ENCODE measurements at regions not wholly inside any gene's neighbourhood (a gene's known extent, or its start where the extent isn't known, plus 50 kb on each side); places are given as distances from the start of the nearest gene placed in this dataset.

GRCh38 chr10:90396721-90397120 is 461.1 kb downstream of the HTR7 start:
- Histone ChIP-seq H3K4me1 (replicated peaks in 1 of 2) (no peaks in the 10 kb centered on the region), H3K9me3 (replicated peaks in 1 of 3) (no peaks in the 10 kb centered on the region), H3K36me3 (replicated peaks in 1 of 2) (no peaks in the 10 kb centered on the region), H3K27me3 (no peaks in the 10 kb centered on the region), H3K4me3 (no peak overlapping the region), H3K27ac (no peak overlapping the region)
- intact Hi-C loops (cut with DNase I), result no loop called here
- no peak for DNase-seq
- TF ChIP-seq POLR2A (IDR thresholded peaks at IDR 0.05) (no peak), CTCF (IDR thresholded peaks at IDR 0.05) (no peak)

- no peaks in the 10 kb centered on the region for H3K9me3 ChIP-seq (replicated peaks in 1 of 3)
Measured at GRCh38 chr10:90398566-90398965, 459.3 kb downstream of the HTR7 start.

DNA sequence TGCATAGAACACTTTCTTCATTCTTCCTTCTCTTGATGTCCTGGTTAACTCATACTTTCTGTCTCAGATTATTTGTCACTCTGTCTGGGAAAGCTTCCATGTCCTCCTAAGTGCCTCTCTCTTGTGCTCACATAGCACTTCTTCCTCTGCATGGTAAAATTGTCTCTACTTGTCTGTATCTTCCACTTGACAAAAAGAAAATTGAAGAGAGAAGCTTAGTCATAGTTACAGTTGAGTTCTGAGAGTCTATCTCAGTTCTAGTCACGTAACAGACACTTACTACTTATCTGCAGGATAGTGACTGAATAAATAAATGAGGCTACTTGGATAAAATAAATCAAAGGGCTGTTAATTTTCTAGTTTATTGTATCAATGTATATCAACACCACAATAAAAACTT is 458.1 kb downstream of the HTR7 start:
- Histone ChIP-seq H3K27me3 (no peaks in the 10 kb centered on the region), H3K36me3 (replicated peaks in 1 of 2) (no peaks in the 10 kb centered on the region), H3K27ac (no peak overlapping the region), H3K9me3 (replicated peaks in 1 of 3) (no peaks in the 10 kb centered on the region), H3K4me1 (replicated peaks in 1 of 2) (no peaks in the 10 kb centered on the region), H3K4me3 (no peak overlapping the region)
- TF ChIP-seq POLR2A (IDR thresholded peaks at IDR 0.05), result no peak
- TF ChIP-seq CTCF (IDR thresholded peaks at IDR 0.05), result no peak
- intact Hi-C loops (cut with DNase I), result no loop called here
- DNase-seq, result no peak
- whole genome bisulfite sequencing, 4 donors, result 72 to 86% (median 81%) methylated on average over 1 of the region's 1 CpG

More at GRCh38 chr10:90398566-90398965, 459.3 kb downstream of the HTR7 start:
- H3K27me3 ChIP-seq, result no peaks in the 10 kb centered on the region
- H3K4me1 ChIP-seq (replicated peaks in 1 of 2), result no peaks in the 10 kb centered on the region
- TF ChIP-seq POLR2A (IDR thresholded peaks at IDR 0.05) (no peak), CTCF (IDR thresholded peaks at IDR 0.05) (no peak)
- H3K36me3 ChIP-seq (replicated peaks in 1 of 2), result no peaks in the 10 kb centered on the region
- intact Hi-C loops (cut with DNase I), result no loop called here
- no peak for DNase-seq
- H3K4me3 ChIP-seq, result no peak overlapping the region
- H3K27ac ChIP-seq, result no peak overlapping the region

- H3K36me3 ChIP-seq (replicated peaks in 1 of 2), result no peaks in the 10 kb centered on the region
- H3K27ac ChIP-seq, result no peak overlapping the region
- H3K9me3 ChIP-seq (replicated peaks in 1 of 3), result no peaks in the 10 kb centered on the region
- 80 to 87% (median 83%) methylated on average over 2 of the region's 2 CpGs for WGBS, 4 donors
- H3K4me1 ChIP-seq (replicated peaks in 1 of 2), result no peaks in the 10 kb centered on the region
- no peaks in the 10 kb centered on the region for H3K27me3 ChIP-seq
- H3K4me3 ChIP-seq, result no peak overlapping the region
- DNase-seq, result no peak
- intact Hi-C loops (cut with DNase I), result no loop called here
- TF ChIP-seq POLR2A (IDR thresholded peaks at IDR 0.05) (no peak), CTCF (IDR thresholded peaks at IDR 0.05) (no peak)
Measured at GRCh38 chr10:90403211-90404000, 454.4 kb downstream of the HTR7 start.

Measured in adrenal gland (tissue), 9 donors.